HEK293 (cell line): ENCODE measurements at regions not wholly inside any gene's neighbourhood (a gene's known extent, or its start where the extent isn't known, plus 50 kb on each side); places are given as distances from the start of the nearest gene placed in this dataset.

Experiments used
- CTCF ChIA-PET: fragments of 350-600 bp; formaldehyde crosslinking; extraction: SDS; loops from one replicate; lab custom pipeline; 2021; ENCODE audit warnings: antibody characterized with exemption; lab: Yijun Ruan, JAX
- POLR2A ChIA-PET: fragments of 300-600 bp; formaldehyde crosslinking; extraction: SDS; loops from one replicate; lab custom pipeline; 2020; ENCODE audit warnings: antibody characterized with exemption, inconsistent platforms; lab: Yijun Ruan, JAX
- H3K27ac ChIP-seq: fragments of 200-500 bp; sonication (Bioruptor generic); 2 replicates; pipeline ENCODE4 v1.5.1; 2014; ENCODE audit warnings: low read depth, low read length, control low read depth, inconsistent platforms; ENCODE audit errors: extremely low read depth
- H3K36me3 ChIP-seq, 2 experiments: fragments of 200-500 bp in 1 of 2; sonication (Bioruptor generic) in 1 of 2; 1 replicate in 1 of 2; 2 replicates in 1 of 2; pipeline ENCODE4 v1.5.1; 2014 to 2017; ENCODE audit warnings: inconsistent platforms in 2 of 2, low read length in 2 of 2; ENCODE audit not compliant: control insufficient read depth in 2 of 2, insufficient read depth in 1 of 2
- H3K4me1 ChIP-seq: fragments of 200-500 bp; sonication (Bioruptor generic); 2 replicates; pipeline ENCODE4 v1.5.1; 2014; ENCODE audit warnings: mild to moderate bottlenecking, low read length, inconsistent platforms; ENCODE audit not compliant: control insufficient read depth, insufficient read depth
- H3K4me3 ChIP-seq: 2 replicates; pipeline ENCODE4 v1.5.1; 2011; ENCODE audit warnings: low read depth, mild to moderate bottlenecking, control low read depth, low read length, moderate library complexity
- H3K9me3 ChIP-seq: fragments of 200-500 bp; sonication (Bioruptor generic); 2 replicates; pipeline ENCODE4 v1.5.1; 2014; ENCODE audit warnings: low read depth, low read length, inconsistent platforms; ENCODE audit not compliant: control insufficient read depth, insufficient read depth
- HOXA7 ChIP-seq: sonication (generic); formaldehyde crosslinking; IDR thresholded peaks from 2 replicates; pipeline ENCODE4 v1.8.1; 2022; ENCODE audit warnings: missing genetic modification reagents, borderline replicate concordance
- KLF16 ChIP-seq: fragments of 450-650 bp; formaldehyde crosslinking; IDR thresholded peaks from 2 replicates; pipeline ENCODE4 v1.5.1; 2017; ENCODE audit warnings: missing biosample characterization, missing genetic modification characterization
- SCRT2 ChIP-seq: fragments of 450-650 bp; formaldehyde crosslinking; IDR thresholded peaks from 2 replicates; pipeline ENCODE4 v1.5.1; 2016; ENCODE audit warnings: missing biosample characterization, missing genetic modification characterization
- ZBTB48 ChIP-seq: fragments of 450-650 bp; formaldehyde crosslinking; IDR thresholded peaks from 2 replicates; pipeline ENCODE4 v1.5.1; 2016; ENCODE audit warnings: missing biosample characterization, missing genetic modification characterization
- ZFHX2 ChIP-seq: fragments of 450-650 bp; formaldehyde crosslinking; conservative IDR thresholded peaks from 2 replicates; pipeline ENCODE4 v1.5.1; 2016; ENCODE audit warnings: missing biosample characterization, missing genetic modification characterization
- ZNF10 ChIP-seq: fragments of 450-650 bp; formaldehyde crosslinking; IDR thresholded peaks from 2 replicates; pipeline ENCODE4 v1.5.1; 2017; ENCODE audit warnings: missing biosample characterization, missing genetic modification characterization
- ZNF114 ChIP-seq: fragments of 450-650 bp; formaldehyde crosslinking; IDR thresholded peaks from 2 replicates; pipeline ENCODE4 v1.5.0; 2017; ENCODE audit warnings: missing biosample characterization, missing genetic modification characterization
- ZNF132 ChIP-seq: fragments of 450-650 bp; formaldehyde crosslinking; IDR thresholded peaks from 2 replicates; pipeline ENCODE4 v1.5.1; 2017; ENCODE audit warnings: missing biosample characterization, missing genetic modification characterization, borderline replicate concordance
- ZNF169 ChIP-seq: fragments of 450-650 bp; formaldehyde crosslinking; IDR thresholded peaks from 2 replicates; pipeline ENCODE4 v1.5.1; 2016; ENCODE audit warnings: missing biosample characterization, missing genetic modification characterization
- ZNF174 ChIP-seq: fragments of 450-650 bp; formaldehyde crosslinking; IDR thresholded peaks from 2 replicates; pipeline ENCODE4 v1.5.0; 2017; ENCODE audit warnings: missing biosample characterization, mild to moderate bottlenecking, missing genetic modification characterization
- ZNF202 ChIP-seq: fragments of 450-650 bp; formaldehyde crosslinking; IDR thresholded peaks from 2 replicates; pipeline ENCODE4 v1.5.1; 2016; ENCODE audit warnings: missing biosample characterization, missing genetic modification characterization, borderline replicate concordance
- ZNF394 ChIP-seq: fragments of 450-650 bp; formaldehyde crosslinking; IDR thresholded peaks from 2 replicates; pipeline ENCODE4 v1.5.1; 2016; ENCODE audit warnings: missing biosample characterization, missing genetic modification characterization, mild to moderate bottlenecking, moderate library complexity, borderline replicate concordance
- ZNF510 ChIP-seq: fragments of 450-650 bp; formaldehyde crosslinking; IDR thresholded peaks from 2 replicates; pipeline ENCODE4 v1.5.1; 2018; ENCODE audit warnings: mild to moderate bottlenecking, missing genetic modification characterization, missing biosample characterization; ENCODE audit not compliant: insufficient replicate concordance
- ZNF530 ChIP-seq: fragments of 450-650 bp; formaldehyde crosslinking; IDR thresholded peaks from 2 replicates; pipeline ENCODE4 v1.5.1; 2016; ENCODE audit warnings: low read depth, missing biosample characterization, missing genetic modification characterization
- ZNF544 ChIP-seq: fragments of 450-650 bp; formaldehyde crosslinking; IDR thresholded peaks from 2 replicates; pipeline ENCODE4 v1.5.0; 2017; ENCODE audit warnings: missing biosample characterization, missing genetic modification characterization
- ZNF677 ChIP-seq: fragments of 450-650 bp; IDR thresholded peaks from 2 replicates; pipeline ENCODE4 v1.5.0; 2018; ENCODE audit warnings: missing biosample characterization, mild to moderate bottlenecking, missing genetic modification characterization, moderate library complexity
- ZNF785 ChIP-seq: fragments of 450-650 bp; formaldehyde crosslinking; IDR thresholded peaks from 2 replicates; pipeline ENCODE4 v1.5.1; 2016; ENCODE audit warnings: missing biosample characterization, missing genetic modification characterization
- ZSCAN30 ChIP-seq: fragments of 450-650 bp; IDR thresholded peaks from 2 replicates; pipeline ENCODE4 v1.5.1; 2018; ENCODE audit warnings: missing biosample characterization, mild to moderate bottlenecking, missing genetic modification characterization, moderate library complexity
- TF ChIP-seq, protein P1 (sequence below): fragments of 450-650 bp; formaldehyde crosslinking; IDR thresholded peaks from 2 replicates; pipeline ENCODE4 v1.5.1; 2016; ENCODE audit warnings: missing biosample characterization, missing genetic modification characterization
- TF ChIP-seq, protein P2 (sequence below): fragments of 450-650 bp; IDR thresholded peaks from 2 replicates; pipeline ENCODE4 v1.5.1; 2018; ENCODE audit warnings: missing biosample characterization, mild to moderate bottlenecking, missing genetic modification characterization
- TF ChIP-seq, protein P3 (sequence below): fragments of 450-650 bp; formaldehyde crosslinking; IDR thresholded peaks from 2 replicates; pipeline ENCODE4 v1.5.1; 2016; ENCODE audit warnings: missing biosample characterization, missing genetic modification characterization, low read depth
- TF ChIP-seq, protein P4 (sequence below): fragments of 450-650 bp; formaldehyde crosslinking; IDR thresholded peaks from 2 replicates; pipeline ENCODE4 v1.5.1; 2016; ENCODE audit warnings: missing biosample characterization, missing genetic modification characterization, borderline replicate concordance
- TF ChIP-seq, protein P5 (sequence below): fragments of 450-650 bp; formaldehyde crosslinking; conservative IDR thresholded peaks from 2 replicates; pipeline ENCODE4 v1.5.1; 2016; ENCODE audit warnings: low read depth, missing biosample characterization, missing genetic modification characterization

DNA sequence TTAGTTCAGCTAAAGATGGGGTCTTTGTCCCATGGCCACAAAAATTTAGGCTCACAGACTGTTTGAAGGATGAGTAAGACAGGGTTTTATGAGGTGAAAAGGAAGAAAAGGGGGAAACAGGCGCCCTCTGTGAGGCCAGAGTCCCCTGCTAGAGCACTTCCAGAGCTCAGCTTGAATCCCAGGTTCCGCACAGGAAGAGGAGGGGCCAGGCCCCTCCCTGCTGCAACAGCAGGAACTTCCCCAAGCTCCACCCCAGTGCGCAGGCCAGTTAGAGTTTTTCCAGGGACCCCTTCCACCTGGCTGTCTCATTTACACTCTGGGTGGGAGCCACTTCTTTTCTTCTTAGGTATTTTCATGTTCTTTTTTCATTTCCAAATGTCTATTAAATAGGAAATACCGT is 480.8 kb downstream of the PSAT1 start (continued):
- no peak for TF ChIP-seq ZNF114
- TF ChIP-seq, protein P1, sequence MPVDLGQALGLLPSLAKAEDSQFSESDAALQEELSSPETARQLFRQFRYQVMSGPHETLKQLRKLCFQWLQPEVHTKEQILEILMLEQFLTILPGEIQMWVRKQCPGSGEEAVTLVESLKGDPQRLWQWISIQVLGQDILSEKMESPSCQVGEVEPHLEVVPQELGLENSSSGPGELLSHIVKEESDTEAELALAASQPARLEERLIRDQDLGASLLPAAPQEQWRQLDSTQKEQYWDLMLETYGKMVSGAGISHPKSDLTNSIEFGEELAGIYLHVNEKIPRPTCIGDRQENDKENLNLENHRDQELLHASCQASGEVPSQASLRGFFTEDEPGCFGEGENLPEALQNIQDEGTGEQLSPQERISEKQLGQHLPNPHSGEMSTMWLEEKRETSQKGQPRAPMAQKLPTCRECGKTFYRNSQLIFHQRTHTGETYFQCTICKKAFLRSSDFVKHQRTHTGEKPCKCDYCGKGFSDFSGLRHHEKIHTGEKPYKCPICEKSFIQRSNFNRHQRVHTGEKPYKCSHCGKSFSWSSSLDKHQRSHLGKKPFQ: no peak
- TF ChIP-seq ZNF169 (tag by site-specific recombination): no peak
- no peak for TF ChIP-seq ZNF202 (tag by site-specific recombination)
- TF ChIP-seq, protein P2, sequence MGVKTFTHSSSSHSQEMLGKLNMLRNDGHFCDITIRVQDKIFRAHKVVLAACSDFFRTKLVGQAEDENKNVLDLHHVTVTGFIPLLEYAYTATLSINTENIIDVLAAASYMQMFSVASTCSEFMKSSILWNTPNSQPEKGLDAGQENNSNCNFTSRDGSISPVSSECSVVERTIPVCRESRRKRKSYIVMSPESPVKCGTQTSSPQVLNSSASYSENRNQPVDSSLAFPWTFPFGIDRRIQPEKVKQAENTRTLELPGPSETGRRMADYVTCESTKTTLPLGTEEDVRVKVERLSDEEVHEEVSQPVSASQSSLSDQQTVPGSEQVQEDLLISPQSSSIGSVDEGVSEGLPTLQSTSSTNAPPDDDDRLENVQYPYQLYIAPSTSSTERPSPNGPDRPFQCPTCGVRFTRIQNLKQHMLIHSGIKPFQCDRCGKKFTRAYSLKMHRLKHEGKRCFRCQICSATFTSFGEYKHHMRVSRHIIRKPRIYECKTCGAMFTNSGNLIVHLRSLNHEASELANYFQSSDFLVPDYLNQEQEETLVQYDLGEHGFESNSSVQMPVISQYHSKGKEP (tag by site-specific recombination): no peak
- TF ChIP-seq ZNF530 (tag by site-specific recombination): no peak

DNA sequence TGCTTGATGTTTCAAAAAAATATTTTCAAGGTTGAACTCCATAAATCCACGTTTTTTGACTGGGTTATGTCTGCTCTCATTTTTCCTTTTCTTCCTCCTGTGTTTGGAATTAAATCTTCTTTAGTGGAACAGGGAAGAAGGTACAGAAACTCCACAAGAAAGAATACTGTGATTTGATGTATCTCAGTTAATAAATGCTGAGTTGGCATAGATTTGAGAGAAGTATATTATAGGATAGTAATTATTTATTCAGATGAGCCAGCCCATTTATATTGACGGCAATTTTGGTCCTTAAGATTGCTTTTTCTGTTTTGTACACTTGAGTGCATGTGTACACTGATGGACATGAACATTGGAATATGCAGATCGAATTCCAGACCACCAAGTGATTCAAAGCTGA is 481.4 kb downstream of the PSAT1 start:
- CTCF ChIA-PET: interaction anchor here (0.6 to 0.7 kb wide), 3 partner anchors 193 to 582 kb away, joined by 3 to 5 read pairs (median 3); no protein-coding TSS in a partner anchor
- POLR2A ChIA-PET: no interaction called here
- Histone ChIP-seq H3K4me1 (no peaks in the 10 kb centered on the region), H3K9me3 (no peaks in the 10 kb centered on the region), H3K4me3 (no peak overlapping the region), H3K27ac (no peak overlapping the region), H3K36me3 (no peaks in the 10 kb centered on the region)
- TF ChIP-seq HOXA7 (CRISPR knock-in tag): no peak
- TF ChIP-seq ZNF510 (tag by site-specific recombination): no peak
- no peak for TF ChIP-seq ZNF10 (tag by site-specific recombination)
- no peak for TF ChIP-seq ZNF394
- TF ChIP-seq ZBTB48: no peak
- TF ChIP-seq ZNF174 (tag by site-specific recombination): no peak
- TF ChIP-seq, protein P3, sequence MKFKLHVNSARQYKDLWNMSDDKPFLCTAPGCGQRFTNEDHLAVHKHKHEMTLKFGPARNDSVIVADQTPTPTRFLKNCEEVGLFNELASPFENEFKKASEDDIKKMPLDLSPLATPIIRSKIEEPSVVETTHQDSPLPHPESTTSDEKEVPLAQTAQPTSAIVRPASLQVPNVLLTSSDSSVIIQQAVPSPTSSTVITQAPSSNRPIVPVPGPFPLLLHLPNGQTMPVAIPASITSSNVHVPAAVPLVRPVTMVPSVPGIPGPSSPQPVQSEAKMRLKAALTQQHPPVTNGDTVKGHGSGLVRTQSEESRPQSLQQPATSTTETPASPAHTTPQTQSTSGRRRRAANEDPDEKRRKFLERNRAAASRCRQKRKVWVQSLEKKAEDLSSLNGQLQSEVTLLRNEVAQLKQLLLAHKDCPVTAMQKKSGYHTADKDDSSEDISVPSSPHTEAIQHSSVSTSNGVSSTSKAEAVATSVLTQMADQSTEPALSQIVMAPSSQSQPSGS: no peak
- TF ChIP-seq ZNF785 (tag by site-specific recombination): no peak
- TF ChIP-seq SCRT2 (tag by site-specific recombination): no peak
- TF ChIP-seq ZNF132 (tag by site-specific recombination): no peak
- no peak for TF ChIP-seq ZFHX2 (tag by site-specific recombination)
- no peak for TF ChIP-seq ZNF544 (tag by site-specific recombination)
- no peak for TF ChIP-seq KLF16 (tag by site-specific recombination)
- TF ChIP-seq, protein P4, sequence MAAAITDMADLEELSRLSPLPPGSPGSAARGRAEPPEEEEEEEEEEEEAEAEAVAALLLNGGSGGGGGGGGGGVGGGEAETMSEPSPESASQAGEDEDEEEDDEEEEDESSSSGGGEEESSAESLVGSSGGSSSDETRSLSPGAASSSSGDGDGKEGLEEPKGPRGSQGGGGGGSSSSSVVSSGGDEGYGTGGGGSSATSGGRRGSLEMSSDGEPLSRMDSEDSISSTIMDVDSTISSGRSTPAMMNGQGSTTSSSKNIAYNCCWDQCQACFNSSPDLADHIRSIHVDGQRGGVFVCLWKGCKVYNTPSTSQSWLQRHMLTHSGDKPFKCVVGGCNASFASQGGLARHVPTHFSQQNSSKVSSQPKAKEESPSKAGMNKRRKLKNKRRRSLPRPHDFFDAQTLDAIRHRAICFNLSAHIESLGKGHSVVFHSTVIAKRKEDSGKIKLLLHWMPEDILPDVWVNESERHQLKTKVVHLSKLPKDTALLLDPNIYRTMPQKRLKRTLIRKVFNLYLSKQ (tag by site-specific recombination): no peak
- no peak for TF ChIP-seq ZNF677 (tag by site-specific recombination)
- no peak for TF ChIP-seq ZSCAN30 (tag by site-specific recombination)
- TF ChIP-seq, protein P5, sequence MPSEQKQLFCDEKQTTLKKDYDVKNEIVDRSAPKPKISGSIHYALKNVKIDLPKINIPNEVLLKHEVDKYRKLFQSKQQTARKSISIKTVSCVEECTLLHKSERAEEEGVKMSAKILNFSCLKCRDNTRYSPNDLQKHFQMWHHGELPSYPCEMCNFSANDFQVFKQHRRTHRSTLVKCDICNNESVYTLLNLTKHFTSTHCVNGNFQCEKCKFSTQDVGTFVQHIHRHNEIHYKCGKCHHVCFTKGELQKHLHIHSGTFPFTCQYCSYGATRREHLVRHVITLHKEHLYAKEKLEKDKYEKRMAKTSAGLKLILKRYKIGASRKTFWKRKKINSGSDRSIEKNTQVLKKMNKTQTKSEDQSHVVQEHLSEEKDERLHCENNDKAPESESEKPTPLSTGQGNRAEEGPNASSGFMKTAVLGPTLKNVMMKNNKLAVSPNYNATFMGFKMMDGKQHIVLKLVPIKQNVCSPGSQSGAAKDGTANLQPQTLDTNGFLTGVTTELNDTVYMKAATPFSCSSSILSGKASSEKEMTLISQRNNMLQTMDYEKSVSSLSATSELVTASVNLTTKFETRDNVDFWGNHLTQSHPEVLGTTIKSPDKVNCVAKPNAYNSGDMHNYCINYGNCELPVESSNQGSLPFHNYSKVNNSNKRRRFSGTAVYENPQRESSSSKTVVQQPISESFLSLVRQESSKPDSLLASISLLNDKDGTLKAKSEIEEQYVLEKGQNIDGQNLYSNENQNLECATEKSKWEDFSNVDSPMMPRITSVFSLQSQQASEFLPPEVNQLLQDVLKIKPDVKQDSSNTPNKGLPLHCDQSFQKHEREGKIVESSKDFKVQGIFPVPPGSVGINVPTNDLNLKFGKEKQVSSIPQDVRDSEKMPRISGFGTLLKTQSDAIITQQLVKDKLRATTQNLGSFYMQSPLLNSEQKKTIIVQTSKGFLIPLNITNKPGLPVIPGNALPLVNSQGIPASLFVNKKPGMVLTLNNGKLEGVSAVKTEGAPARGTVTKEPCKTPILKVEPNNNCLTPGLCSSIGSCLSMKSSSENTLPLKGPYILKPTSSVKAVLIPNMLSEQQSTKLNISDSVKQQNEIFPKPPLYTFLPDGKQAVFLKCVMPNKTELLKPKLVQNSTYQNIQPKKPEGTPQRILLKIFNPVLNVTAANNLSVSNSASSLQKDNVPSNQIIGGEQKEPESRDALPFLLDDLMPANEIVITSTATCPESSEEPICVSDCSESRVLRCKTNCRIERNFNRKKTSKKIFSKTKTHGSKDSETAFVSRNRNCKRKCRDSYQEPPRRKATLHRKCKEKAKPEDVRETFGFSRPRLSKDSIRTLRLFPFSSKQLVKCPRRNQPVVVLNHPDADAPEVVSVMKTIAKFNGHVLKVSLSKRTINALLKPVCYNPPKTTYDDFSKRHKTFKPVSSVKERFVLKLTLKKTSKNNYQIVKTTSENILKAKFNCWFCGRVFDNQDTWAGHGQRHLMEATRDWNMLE: no peak
